SHP77 (cell line): ENCODE measurements at regions not wholly inside any gene's neighbourhood (a gene's known extent, or its start where the extent isn't known, plus 50 kb on each side); places are given as distances from the start of the nearest gene placed in this dataset.

Experiments used
- DNase-seq, 2 experiments: peaks; one replicate each; lab custom pipeline; 2025; lab: John Stamatoyannopoulos, UW

DNA sequence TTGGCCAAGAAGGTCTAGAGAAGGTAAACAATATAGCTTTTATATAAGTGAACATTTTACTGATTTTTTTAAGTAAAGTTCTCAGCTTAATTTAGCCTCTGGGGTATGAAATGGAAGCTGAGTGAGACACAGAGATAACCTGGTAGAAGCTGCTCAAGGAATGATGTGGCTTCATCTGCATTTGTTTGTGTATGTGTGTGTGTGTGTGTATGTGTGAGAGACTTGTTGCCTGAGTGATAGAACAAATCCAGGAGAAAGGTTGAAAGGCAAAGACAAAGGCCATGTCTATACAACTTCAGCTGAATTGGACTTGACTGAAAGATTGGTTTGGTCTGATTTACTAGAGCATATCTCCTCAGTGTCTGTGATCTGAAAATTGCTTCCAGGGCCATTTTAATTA lies 63.6 kb downstream of the PCDH7 start:
- no peak for DNase-seq

DNA sequence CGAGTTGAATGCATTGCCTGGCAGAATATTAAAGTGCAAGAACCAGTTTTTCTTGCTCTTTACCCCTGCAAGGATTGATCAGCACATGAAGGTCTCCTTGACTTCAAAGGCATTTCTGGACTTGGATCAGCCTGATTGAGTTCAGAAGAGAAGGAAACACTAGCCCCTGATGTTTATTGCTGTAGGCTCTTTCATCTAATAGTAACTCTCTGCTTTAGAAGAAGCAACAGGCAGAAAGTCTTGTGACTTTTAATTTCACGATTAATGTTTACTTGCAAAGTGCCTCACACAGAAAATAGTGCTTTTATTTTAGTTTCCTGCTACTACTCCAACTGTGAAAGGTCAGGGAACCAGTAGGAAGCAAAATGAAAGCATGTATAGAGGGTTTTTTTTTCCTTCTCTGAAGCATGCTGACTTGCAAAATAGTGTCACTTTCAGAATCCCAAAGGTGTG lies 69.1 kb downstream of the PCDH7 start:
- no peak for DNase-seq

DNA sequence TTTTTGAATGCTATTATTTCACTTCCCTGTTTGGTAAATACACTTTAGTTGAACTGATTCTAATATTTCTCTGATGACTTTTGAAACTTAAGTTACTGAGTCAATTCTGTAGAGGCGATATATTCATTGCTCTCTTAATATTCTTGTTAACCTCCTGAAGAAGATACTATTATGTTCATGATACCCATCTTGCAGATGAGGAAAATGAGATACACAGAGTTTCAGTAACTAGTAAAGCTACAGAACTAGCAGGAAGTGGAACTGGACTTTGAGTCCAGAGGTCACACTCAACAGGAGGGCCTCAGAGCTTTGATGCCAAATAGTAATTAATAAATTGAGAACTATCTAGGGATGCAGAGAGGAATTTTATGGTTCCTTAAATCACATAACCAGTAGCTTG lies 70.0 kb downstream of the PCDH7 start:
- DNase-seq: no peak

DNA sequence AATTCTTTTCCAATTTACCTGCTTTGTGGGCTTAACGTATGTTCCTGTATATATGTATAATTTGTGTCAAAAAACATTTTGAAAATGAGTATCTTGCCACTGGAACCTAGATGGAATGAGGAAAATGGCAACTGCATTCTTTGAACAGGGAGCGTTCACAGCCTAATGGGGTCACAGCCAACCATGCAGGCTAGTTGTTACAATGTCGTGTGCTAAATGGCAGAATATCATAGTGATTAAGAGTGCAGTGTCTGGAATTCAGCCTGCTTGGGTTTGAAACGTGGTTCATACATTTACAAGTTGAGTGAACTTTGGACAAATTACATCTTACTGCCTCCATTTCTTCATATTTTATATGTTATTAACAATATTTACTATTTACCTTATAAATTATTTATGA lies 70.8 kb downstream of the PCDH7 start:
- no peak for DNase-seq

DNA sequence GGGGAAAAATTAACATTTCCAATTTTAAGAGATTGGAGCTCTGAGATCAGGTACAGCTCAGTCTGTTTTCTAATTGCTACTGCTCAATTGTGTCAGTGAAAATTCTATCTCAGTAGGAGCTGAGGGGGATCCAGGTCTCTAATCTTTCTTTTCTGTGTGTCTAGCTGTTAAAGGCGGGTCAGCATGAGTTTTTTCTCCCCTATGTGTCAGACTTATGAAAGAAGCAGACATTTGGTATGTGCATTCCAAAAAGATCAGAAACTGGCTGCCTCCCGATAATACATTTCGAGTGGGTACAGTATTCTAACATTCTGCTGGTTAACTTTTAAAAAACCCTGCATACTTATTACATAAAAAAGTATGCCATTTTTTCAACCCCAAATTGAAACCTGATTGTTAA lies 72.4 kb downstream of the PCDH7 start:
- no peak for DNase-seq

DNA sequence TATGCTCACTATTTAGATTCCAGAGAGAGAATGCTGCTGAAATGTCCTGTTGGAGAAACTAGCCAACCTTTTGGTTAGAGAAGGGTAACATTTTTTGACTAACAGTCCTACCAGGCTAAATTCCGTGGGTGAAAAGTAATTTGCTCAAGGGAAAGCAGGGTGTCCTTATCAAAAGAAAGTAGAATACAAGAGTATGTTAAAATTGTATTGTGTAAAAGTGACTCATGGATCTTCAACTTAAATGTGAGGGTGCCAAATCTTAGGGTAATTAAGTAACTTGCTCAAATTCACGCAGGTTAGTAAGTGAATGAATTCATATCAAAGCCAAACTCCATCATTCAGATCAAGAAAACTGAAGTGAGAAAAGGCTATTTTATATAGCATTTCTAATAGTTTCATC lies 81.7 kb downstream of the PCDH7 start:
- DNase-seq: no peak

DNA sequence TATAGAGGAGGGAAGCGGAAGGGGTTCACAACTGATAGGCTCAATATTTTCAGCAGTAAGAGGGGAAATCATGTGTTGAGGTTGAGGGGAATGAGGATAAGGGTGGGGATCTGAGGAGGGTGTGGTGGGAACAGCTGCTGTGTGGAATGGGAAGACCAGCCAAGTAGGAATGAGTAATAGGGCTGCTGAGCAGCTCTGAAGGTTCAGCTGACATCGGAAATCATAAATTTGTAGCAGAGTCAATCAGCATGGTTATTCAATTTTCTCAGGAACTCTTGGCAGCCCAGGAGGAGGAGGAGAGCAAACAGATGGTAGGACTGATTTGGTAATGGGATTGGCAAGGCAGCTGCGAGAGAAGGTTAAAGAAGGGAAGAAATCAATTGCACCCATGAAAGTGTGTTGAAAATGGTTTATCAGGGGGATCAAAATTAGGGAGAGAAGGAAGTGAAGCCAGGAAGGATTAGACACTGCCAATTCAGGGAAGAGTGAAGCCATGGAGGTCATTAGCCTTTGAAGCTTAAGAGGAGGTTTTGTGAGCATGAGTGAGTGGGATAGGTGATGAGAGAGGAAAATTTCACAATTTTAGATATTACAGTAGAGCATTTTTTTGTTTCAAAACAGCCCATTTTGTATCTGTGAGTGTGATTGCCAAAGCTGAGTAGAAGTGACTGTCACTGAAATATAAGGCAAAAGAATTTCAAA lies 82.6 kb downstream of the PCDH7 start:
- no peak for DNase-seq

DNA sequence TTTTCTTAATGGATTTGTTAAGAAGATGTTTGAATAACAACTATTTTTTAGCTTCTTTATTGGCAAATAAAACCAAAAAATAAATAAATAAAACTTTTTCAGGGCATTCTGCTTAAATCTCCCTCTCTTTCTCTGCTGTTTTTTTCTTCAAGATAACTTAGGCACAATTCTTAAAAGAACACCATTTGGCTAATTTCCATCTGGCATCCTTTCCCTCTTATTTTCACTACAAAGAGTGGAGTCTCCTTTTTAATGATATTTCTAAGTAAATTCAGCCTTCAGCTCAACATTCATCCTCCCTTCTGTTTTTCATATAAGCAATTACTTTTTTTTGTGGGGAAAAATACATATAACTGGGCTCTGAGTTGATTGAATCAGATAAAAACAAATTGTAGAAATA lies 88.1 kb downstream of the PCDH7 start:
- no peak for DNase-seq

DNA sequence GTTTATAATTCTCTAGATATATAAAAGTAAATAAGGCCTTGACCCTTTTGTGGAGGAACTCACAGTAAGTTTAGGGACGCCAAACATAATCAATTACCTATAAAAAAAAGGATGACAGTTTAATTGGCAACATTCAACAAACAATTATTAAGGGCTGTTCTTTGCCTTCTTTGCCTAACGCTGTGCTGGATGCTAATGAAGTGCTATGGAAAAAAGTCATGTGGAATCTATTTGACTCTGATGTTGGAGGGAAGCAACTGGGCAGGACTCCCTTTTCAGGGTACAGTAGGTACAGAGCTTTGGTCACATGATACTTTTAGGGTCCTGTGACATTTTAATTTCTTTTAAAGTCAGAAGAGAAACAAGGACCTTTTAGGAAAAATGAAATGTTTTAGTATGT lies 91.1 kb downstream of the PCDH7 start:
- no peak for DNase-seq

DNA sequence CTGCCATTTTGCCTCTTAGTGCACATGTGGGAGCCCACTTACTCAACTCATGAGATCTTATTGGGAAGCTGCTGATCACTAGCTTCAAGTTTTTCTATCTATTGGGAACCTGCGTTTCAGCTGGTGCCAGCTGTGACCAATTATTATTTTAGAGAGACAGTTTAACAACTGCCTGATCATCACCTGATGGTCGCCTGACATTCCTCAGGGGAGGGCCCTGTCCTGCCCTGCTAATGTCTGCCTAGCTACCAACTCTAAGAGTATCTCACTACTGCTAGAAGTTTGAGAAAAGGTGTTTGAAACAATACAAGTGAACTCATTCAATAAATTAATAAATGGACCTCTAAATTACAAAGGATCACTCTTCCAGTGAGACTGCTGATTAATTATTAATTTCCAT lies 95.5 kb downstream of the PCDH7 start:
- DNase-seq: no peak

DNA sequence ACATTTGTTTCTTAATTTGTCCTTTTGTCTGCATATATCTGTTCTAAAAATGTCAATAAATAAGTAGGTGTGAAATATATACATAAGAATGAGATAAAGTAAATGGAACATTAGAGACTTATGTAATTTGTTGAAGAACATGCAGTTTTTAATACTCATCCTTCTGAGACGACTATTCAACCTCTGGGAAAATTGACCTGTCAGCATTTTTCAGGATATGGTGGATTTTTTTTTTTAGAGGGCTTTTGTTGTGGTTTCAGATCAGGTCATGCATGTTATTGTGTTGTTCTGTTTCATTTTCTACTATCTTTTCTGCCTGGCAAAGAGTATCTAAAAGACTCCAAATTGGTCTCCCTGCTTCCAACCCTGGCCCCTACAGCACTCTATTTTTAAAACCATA lies 97.3 kb downstream of the PCDH7 start:
- no peak for DNase-seq

DNA sequence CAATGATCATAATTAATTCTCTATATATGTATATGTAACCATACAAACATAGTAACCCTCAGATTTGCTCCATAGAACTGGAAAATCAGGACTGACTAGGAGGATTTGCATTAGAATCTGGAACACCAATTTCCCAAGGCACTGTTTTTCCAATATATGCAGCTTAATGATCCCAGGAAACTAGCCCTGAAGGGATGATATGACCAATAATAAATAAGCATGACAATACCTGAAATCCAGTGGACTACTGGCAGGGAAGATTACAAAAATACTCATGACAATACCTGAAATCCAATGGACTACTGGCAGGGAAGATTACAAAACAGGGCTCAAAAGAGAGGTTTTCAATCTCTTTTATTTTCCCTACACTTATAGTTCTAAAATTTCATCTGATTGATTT lies 98.4 kb downstream of the PCDH7 start:
- DNase-seq: no peak

DNA sequence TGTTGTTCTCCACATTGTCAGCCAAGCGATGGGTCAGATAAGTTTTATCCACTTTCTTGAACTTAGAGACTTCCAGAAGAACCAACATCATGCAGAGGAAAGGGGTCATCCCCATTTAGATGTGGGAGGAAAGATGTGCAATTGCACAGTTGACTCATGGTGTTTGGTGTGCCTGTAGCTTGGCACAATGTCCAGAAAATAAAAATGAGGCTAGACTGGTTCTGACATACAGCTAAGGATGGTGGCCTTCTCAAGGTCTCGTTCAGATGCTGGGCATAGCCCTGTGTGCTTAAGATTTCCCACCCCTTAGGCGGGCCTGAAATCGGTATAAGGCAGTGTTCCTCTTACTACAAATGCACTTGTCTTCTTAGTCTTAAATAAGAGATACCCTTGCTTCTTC lies 101.1 kb downstream of the PCDH7 start:
- no peak for DNase-seq

DNA sequence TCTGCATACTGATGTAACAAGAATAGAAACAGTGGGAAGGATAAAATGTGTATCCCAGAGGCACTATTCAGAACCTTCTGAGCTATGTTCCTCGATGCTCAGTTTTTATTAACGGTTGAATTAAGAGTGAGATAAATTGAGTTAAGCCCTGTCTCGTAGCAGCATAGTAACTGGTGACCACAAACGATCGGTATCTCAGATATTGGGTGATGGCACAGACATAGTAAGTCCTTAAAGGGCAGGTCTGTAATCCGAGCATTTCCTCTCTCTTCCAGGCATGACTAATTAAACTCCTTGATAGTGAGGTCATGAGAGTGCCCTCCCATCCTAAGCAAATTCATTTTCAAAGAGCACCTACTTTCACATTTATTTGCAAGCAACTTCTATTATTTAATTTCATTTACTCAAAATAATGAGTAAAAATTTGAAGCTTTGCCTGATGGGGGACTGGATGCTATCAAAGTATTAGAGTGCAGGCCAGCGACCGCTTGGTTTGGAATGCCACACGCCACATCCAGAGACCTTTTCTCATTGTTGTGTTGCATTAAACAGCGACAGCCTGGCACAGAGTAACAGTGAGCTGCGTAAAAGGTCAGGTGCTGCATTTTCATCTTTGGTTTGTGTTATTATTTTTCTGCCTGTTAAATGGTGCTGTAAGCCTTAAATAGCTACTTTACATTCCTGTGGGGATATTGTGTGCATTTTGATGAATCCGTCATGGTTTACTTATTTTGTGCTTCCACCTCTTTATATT lies 101.9 kb downstream of the PCDH7 start:
- no peak for DNase-seq

DNA sequence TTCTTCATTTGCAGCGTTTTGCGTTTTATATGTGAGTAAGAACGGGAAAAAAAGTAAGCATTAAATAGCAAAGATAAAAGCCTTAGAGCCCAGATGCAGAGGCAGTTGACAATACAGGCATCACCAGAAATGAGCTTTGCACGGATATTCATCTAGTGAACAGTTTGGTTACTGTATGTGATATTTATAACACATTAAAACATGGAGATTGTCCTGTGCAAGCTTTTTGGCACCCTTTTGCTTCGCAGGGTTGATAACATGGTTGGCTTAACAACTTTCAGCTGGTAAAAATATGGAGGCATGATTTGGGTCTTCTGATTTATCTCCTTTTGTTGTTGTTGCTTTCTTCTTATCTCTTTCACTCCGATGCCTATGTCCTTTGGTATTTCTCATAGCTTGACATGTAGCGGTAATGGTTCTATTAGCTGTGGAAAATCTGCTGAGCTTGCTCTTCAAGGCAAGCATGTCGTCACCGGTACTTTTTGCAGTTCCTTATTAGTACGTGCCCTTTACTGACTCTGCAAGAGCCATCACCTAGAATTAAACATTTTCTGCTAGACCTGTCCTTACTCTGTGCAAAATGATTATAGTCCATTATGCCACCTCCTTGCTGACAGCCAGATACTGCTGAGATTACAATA lies 102.9 kb downstream of the PCDH7 start:
- no peak for DNase-seq

DNA sequence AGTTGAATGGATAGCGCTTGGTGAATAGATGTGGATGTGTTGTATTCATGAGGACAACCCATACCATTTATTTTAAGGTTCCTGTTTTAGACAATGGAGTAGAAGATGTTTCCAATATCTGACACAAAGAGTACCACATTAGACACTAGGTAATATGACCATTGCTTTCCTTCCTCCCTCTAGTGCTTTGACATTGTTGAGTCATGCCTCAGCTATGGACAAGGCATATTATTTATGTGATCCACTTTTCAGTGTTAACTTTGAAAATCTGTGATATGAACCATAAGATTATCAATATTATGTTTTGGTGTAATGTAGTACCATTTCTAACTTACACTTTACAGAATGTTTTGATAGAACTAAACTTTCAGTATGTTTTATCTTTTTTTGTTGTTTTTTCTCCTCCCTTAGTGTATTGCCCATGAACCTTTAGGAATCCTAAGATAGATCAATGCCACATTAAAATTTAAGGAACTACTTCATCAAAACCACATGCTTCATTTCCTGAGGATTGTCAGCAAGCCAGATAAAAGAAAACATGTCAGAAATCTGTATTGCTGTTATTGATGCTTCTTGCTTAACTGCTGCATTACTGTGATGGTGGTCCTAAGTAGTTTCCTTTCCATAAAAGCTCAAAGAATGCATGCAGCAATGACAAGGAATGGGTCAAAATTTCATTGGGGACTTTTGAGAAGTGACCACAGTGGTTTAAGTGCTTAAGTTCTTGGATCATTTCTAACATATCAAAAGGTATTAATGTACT lies 105.0 kb downstream of the PCDH7 start:
- DNase-seq: no peak

DNA sequence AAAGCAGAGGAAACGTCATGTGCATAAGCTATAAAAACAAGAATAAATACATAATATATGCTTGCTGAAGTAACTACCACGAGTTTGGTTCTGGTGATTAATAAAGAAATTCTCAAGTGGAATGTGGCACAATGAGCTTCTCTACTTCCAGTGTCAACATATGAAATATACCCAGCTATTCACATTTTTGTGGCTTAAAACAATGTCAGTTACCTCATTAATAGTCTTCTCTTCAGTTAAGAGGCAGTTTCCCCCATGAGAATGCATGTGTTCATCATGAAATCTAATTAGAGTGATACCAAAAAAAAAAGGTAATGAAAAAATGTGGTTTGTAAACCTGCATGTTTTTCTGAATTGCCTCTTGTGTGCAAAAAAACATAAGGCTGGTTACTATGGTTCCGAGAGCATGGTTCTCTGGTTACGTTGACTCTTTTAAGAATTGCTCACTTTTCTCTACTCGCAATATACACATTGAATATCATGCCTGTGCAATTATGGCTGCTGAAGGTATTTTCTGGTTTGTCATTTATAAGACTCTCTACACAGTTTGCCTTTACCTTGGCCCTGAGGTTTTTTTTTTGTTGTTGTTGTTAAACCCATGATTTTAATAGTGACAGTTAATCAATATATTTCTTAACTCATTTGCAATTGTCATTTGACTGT lies 108.2 kb downstream of the PCDH7 start:
- no peak for DNase-seq

DNA sequence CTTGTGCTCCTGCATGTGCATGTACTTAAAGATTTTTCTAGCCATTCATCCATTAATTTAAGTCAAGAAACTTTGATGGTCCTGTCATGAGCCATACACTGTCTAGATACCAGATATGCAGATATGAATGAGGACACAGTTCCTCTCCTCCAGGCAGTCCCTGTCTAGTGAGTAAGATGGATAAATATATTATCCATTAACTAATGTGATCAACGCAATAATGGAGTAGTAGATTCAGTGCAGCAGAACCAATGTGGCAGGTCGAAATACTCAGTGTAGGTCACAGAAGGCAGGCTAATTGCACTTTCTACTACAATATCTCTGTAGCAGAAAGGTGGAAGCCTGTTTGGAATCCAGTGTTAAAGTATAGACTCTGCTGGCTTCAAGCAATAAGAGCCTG lies 112.5 kb downstream of the PCDH7 start:
- DNase-seq: no peak

DNA sequence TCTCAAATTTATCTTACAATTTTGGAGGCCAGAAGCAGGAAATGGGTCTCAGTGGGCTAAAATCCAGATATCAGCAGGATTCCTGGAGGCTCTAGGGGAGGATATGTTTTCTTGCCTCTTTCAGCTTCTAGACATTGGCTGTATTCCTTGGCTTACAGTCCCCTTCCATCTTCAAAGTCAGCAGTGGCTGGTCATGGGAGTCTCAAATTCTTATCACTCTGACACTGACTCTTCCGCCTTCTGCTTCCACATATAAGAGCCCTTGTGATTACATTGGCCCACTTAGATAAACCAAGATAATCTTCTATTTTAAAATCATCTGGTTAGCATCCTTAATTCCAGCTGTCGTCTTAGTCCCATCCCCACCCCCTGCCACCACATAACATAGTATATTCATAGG lies 113.0 kb downstream of the PCDH7 start:
- no peak for DNase-seq

DNA sequence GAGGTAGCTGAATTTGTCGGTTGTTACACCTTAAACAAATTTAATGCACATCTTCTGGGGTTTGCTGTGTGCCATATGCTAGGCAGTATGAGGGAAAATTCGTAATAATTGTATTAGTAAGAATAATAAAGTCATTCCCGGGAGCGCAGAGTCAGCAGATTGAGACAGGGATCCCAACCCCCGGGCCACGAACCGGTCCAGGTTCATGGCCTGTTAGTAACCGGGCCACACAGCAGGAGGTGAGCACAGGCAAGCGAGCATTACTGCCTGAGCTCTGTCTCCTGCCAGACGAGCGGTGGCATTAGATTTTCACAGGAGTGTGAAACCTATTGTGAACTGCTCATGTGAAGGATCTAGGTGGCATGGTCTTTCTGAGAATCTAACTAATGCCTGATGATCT lies 114.9 kb downstream of the PCDH7 start:
- DNase-seq: no peak

DNA sequence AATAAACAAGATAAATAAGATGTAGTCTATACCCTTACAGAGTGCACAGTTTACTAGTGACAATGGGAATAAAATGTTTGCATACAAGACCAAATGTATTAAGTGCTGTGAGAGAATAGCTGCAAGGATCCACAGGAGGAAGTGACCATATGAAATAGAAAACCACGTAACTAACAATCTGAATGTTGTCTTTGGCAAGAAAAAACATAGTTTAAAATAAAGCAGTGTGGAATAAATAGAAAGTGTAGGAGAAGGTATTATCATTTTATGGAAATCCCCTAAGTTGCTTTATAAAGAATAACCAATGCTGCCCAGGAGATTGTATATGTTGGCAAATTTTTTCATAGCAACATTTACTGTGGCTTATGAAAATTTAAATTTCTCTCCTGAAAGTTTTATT lies 116.1 kb downstream of the PCDH7 start:
- DNase-seq: no peak

DNA sequence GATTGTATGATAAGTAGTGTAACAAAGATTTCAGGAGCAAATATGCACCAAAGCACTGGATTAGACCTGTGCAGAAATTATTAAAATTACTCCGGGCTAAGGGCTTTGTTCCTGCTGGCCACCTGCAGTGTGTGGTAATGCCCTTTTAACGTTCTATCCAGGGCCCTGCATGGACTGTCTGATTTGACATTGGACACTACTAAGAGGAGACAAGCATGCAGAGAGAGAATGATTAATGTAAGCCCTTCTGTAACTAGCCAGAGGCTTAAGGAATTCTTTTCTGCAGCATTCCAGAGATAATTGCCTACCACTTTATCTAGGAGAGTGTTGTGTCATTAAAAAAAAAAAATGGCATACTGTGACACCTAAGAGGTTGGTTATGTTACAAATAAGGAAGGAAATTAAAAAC lies 117.0 kb downstream of the PCDH7 start:
- no peak for DNase-seq
